Fibroblast of skin of abdomen (primary cell): ENCODE measurements at regions not wholly inside any gene's neighbourhood (a gene's known extent, or its start where the extent isn't known, plus 50 kb on each side); places are given as distances from the start of the nearest gene placed in this dataset.

ENCODE experiments used
- DNase-seq: peaks from one replicate; pipeline ENCODE4 v3.0.0-alpha.2; 2013

GRCh38 chr18:54717673-54718407 is 110.4 kb upstream of the RAB27B start:
- DNase-seq: no peak

- DNase-seq: no peak
Observed at GRCh38 chr18:54718408-54718773, 109.9 kb upstream of the RAB27B start.

GRCh38 chr18:54720620-54721019 is 107.7 kb upstream of the RAB27B start:
- DNase-seq: peak; percentile 35

GRCh38 chr18:54726143-54726542 is 102.1 kb upstream of the RAB27B start:
- no peak for DNase-seq

GRCh38 chr18:54734059-54734458 is 94.2 kb upstream of the RAB27B start:
- DNase-seq: peak; percentile 87

- no peak for DNase-seq
Observed at GRCh38 chr18:54736981-54737380, 91.3 kb upstream of the RAB27B start.

- DNase-seq: peak; percentile 56
Observed at GRCh38 chr18:54737986-54738385, 90.3 kb upstream of the RAB27B start.

- peak; percentile 49 for DNase-seq
Observed at GRCh38 chr18:54739476-54739875, 88.8 kb upstream of the RAB27B start.

GRCh38 chr18:54740136-54740846 is 88.0 kb upstream of the RAB27B start:
- DNase-seq: peak; percentile 63

GRCh38 chr18:54742120-54742519 is 86.2 kb upstream of the RAB27B start:
- no peak for DNase-seq

- peak; percentile 98 for DNase-seq
Observed at GRCh38 chr18:54742659-54743604, 85.3 kb upstream of the RAB27B start.

- no peak for DNase-seq
Observed at GRCh38 chr18:54743605-54743995, 84.7 kb upstream of the RAB27B start.

- no peak for DNase-seq
Observed at GRCh38 chr18:54749291-54749690, 79.0 kb upstream of the RAB27B start.

GRCh38 chr18:54750350-54750749 is 77.9 kb upstream of the RAB27B start:
- DNase-seq: no peak

- DNase-seq: no peak
Observed at GRCh38 chr18:54752185-54752584, 76.1 kb upstream of the RAB27B start.

GRCh38 chr18:54755456-54755855 is 72.8 kb upstream of the RAB27B start:
- DNase-seq: no peak

GRCh38 chr18:54762386-54762785 is 65.9 kb upstream of the RAB27B start:
- no peak for DNase-seq

GRCh38 chr18:54764786-54765185 is 63.5 kb upstream of the RAB27B start:
- DNase-seq: no peak

- DNase-seq: no peak
Observed at GRCh38 chr18:54765636-54766375, 62.5 kb upstream of the RAB27B start.

- DNase-seq: no peak
Observed at GRCh38 chr18:54766634-54767033, 61.6 kb upstream of the RAB27B start.

GRCh38 chr18:54767098-54767497 is 61.2 kb upstream of the RAB27B start:
- DNase-seq: no peak
